PFSK-1 (cell line): ENCODE measurements at regions not wholly inside any gene's neighbourhood (a gene's known extent, or its start where the extent isn't known, plus 50 kb on each side); places are given as distances from the start of the nearest gene placed in this dataset.

Experiments used
- POLR2AphosphoS5 ChIP-seq: IDR thresholded peaks from 2 replicates; pipeline ENCODE4 v1.6.1; 2012; ENCODE audit warnings: low read depth, mild to moderate bottlenecking, control low read depth, low read length, moderate library complexity
- SIN3A ChIP-seq: IDR thresholded peaks from 2 replicates; pipeline ENCODE4 v1.6.1; 2012; ENCODE audit warnings: mild to moderate bottlenecking, low read length, moderate library complexity, borderline replicate concordance; ENCODE audit not compliant: insufficient read depth
- TAF1 ChIP-seq: IDR thresholded peaks from 2 replicates; pipeline ENCODE4 v1.6.1; 2012; ENCODE audit warnings: low read length, control low read depth, borderline replicate concordance; ENCODE audit not compliant: insufficient read depth
- TF ChIP-seq, protein P1 (sequence below), 2 experiments: IDR thresholded peaks; 2 replicates each; pipeline versions ENCODE4 v1.6.1 to v1.8.0; 2011 to 2012; ENCODE audit warnings: low read depth in 2 of 2, low read length in 2 of 2, control low read depth in 1 of 2, inconsistent platforms in 1 of 2, mild to moderate bottlenecking in 1 of 2, moderate library complexity in 1 of 2; ENCODE audit not compliant: insufficient read depth in 1 of 2

DNA sequence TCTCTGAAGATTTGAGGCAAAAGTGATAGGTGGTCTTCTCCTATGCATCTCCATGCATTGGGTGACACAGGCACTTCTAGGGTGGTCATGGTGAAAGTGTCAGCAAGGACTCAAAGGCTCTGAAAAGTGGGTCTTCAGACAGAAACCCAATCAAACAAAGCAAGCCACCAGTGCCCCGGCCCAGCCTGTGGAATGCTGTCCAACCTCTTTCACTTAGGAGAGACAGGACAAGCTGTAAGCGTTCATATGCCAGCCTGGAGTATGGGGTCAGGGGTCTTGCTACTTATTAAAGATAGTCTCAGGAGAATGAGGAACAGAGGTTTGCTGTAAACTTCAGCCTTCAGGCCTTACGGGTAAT, 324.5 kb downstream of the GADD45G start:
- no peak for TF ChIP-seq POLR2AphosphoS5
- no peak for TF ChIP-seq SIN3A
- TF ChIP-seq TAF1, result no peak
- TF ChIP-seq, protein P1, sequence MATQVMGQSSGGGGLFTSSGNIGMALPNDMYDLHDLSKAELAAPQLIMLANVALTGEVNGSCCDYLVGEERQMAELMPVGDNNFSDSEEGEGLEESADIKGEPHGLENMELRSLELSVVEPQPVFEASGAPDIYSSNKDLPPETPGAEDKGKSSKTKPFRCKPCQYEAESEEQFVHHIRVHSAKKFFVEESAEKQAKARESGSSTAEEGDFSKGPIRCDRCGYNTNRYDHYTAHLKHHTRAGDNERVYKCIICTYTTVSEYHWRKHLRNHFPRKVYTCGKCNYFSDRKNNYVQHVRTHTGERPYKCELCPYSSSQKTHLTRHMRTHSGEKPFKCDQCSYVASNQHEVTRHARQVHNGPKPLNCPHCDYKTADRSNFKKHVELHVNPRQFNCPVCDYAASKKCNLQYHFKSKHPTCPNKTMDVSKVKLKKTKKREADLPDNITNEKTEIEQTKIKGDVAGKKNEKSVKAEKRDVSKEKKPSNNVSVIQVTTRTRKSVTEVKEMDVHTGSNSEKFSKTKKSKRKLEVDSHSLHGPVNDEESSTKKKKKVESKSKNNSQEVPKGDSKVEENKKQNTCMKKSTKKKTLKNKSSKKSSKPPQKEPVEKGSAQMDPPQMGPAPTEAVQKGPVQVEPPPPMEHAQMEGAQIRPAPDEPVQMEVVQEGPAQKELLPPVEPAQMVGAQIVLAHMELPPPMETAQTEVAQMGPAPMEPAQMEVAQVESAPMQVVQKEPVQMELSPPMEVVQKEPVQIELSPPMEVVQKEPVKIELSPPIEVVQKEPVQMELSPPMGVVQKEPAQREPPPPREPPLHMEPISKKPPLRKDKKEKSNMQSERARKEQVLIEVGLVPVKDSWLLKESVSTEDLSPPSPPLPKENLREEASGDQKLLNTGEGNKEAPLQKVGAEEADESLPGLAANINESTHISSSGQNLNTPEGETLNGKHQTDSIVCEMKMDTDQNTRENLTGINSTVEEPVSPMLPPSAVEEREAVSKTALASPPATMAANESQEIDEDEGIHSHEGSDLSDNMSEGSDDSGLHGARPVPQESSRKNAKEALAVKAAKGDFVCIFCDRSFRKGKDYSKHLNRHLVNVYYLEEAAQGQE (IDR thresholded peaks at IDR 0.05; ENCODE audit: insufficient read depth in 1 of 2, low read depth in 2 of 2, low read length in 2 of 2), result no peak
